ENCODE measurements at regions not wholly inside any gene's neighbourhood (a gene's known extent, or its start where the extent isn't known, plus 50 kb on each side); places are given as distances from the start of the nearest gene placed in this dataset.
"Not testable (repeated sequence)": the region's sequence is repeated elsewhere in the genome, so short reads cannot be mapped to it uniquely, and the experiment has no call there.

GRCh38 chr16:50497592-50497991 is 50.6 kb upstream of the NKD1 start:
- no peaks in the 10 kb centered on the region for H3K27me3 ChIP-seq (ENCODE audit: insufficient read depth, low read length)
- no peaks in the 10 kb centered on the region for H3K36me3 ChIP-seq (ENCODE audit: insufficient read depth, low read depth, low read length)
- H3K9me3 ChIP-seq (ENCODE audit: insufficient read depth, low read depth, low read length): no peaks in the 10 kb centered on the region
- H3K4me3 ChIP-seq (ENCODE audit: low read length): no peak overlapping the region
- peaks cover 8% of the 10 kb centered on the region; the same call in 1 of the 2 replicates for H3K4me1 ChIP-seq (ENCODE audit: insufficient read depth, low read length)
- H3K9ac ChIP-seq (ENCODE audit: low read depth, low read length): no peak overlapping the region
- H3K27ac ChIP-seq (ENCODE audit: low read length): no peak overlapping the region

DNA sequence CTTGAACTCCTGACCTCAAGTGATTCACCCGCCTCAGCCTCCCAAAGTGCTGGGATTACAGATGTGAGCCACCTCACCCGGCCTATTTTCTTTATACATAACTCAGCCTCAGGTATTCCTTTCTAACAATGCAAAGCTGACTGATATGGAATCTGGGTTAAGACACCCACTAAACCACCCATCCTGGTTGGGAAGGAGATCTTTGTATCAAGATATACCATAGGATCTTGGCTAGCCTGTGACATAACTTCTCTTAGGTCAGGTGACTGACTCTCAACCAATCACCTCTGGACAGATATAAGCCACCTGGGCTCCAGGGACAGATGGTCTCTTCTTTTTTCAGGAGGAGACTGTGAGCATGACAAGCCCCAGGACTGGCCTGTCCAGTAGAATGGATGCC is 51.2 kb upstream of the NKD1 start:
- no peaks in the 10 kb centered on the region for H3K36me3 ChIP-seq (ENCODE audit: insufficient read depth, low read depth, low read length)
- H3K9me3 ChIP-seq (ENCODE audit: insufficient read depth, low read depth, low read length): no peaks in the 10 kb centered on the region
- no peak overlapping the region for H3K27ac ChIP-seq (ENCODE audit: low read length)
- no peaks in the 10 kb centered on the region for H3K27me3 ChIP-seq (ENCODE audit: insufficient read depth, low read length)
- H3K4me3 ChIP-seq (ENCODE audit: low read length): no peak overlapping the region
- H3K4me1 ChIP-seq (ENCODE audit: insufficient read depth, low read length): peaks cover 8% of the 10 kb centered on the region; the same call in 1 of the 2 replicates
- H3K9ac ChIP-seq (ENCODE audit: low read depth, low read length): no peak overlapping the region

GRCh38 chr16:50495673-50496072 is 52.5 kb upstream of the NKD1 start:
- no peak overlapping the region for H3K9ac ChIP-seq (ENCODE audit: low read depth, low read length)
- no peaks in the 10 kb centered on the region for H3K36me3 ChIP-seq (ENCODE audit: insufficient read depth, low read depth, low read length)
- H3K4me3 ChIP-seq (ENCODE audit: low read length): no peak overlapping the region
- H3K27ac ChIP-seq (ENCODE audit: low read length): no peak overlapping the region
- H3K27me3 ChIP-seq (ENCODE audit: insufficient read depth, low read length): no peaks in the 10 kb centered on the region
- H3K9me3 ChIP-seq (ENCODE audit: insufficient read depth, low read depth, low read length): no peaks in the 10 kb centered on the region
- H3K4me1 ChIP-seq (ENCODE audit: insufficient read depth, low read length): peaks cover 8% of the 10 kb centered on the region; the same call in 1 of the 2 replicates

GRCh38 chr16:50494501-50495491 is 53.4 kb upstream of the NKD1 start:
- Histone ChIP-seq H3K36me3 (ENCODE audit: insufficient read depth, low read depth, low read length) (no peaks in the 10 kb centered on the region), H3K9me3 (ENCODE audit: insufficient read depth, low read depth, low read length) (no peaks in the 10 kb centered on the region), H3K4me3 (ENCODE audit: low read length) (no peak overlapping the region), H3K27me3 (ENCODE audit: insufficient read depth, low read length) (no peaks in the 10 kb centered on the region), H3K27ac (ENCODE audit: low read length) (no peak overlapping the region), H3K9ac (ENCODE audit: low read depth, low read length) (no peak overlapping the region), H3K4me1 (ENCODE audit: insufficient read depth, low read length) (peaks cover 8% of the 10 kb centered on the region; the same call in 1 of the 2 replicates)

DNA sequence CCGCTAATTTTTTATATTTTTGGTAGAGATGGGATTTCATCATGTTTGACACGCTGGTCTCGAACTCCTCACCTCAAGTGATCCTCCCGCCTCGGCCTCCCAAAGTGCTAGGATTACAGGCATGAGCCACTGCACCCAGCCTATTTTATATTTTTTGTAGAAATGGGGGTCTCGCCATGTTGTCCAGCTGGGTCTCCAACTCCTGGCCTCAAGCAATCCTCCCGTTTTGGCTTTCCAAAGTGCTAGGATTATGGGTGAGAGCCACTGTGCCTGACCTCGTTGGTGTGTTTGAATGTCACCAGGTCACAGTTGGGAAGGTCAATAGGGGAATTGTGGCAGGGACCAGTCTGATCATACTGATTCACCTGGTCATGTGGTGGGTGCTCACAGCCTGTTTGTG is 56.7 kb upstream of the NKD1 start:
- Histone ChIP-seq H3K4me1 (ENCODE audit: insufficient read depth, low read length) (no peaks in the 10 kb centered on the region), H3K4me3 (ENCODE audit: low read length) (no peak overlapping the region), H3K27ac (ENCODE audit: low read length) (no peak overlapping the region), H3K27me3 (ENCODE audit: insufficient read depth, low read length) (no peaks in the 10 kb centered on the region), H3K9ac (ENCODE audit: low read depth, low read length) (no peak overlapping the region), H3K36me3 (ENCODE audit: insufficient read depth, low read depth, low read length) (no peaks in the 10 kb centered on the region), H3K9me3 (ENCODE audit: insufficient read depth, low read depth, low read length) (no peaks in the 10 kb centered on the region)

DNA sequence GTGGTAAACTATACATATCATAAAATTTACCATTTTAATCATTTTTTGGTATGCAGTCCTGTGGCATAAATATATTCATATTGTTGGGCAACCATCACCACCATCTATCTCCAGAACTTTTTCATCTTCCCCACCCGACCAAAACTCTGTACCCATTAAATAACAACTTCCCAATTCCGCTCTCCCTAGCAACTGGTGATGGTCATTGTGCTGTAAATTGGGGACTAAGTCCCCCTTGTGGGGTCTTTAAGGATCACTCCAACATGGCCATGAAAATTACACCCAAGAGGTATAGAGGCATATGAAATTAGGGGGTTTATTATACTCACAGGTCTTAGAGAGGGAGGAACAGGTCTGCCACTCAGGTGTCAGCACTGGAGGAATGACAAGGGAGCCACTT is 57.4 kb upstream of the NKD1 start:
- no peaks in the 10 kb centered on the region for H3K4me1 ChIP-seq (ENCODE audit: insufficient read depth, low read length)
- no peak overlapping the region for H3K4me3 ChIP-seq (ENCODE audit: low read length)
- H3K9ac ChIP-seq (ENCODE audit: low read depth, low read length): no peak overlapping the region
- no peaks in the 10 kb centered on the region for H3K9me3 ChIP-seq (ENCODE audit: insufficient read depth, low read depth, low read length)
- no peaks in the 10 kb centered on the region for H3K27me3 ChIP-seq (ENCODE audit: insufficient read depth, low read length)
- no peak overlapping the region for H3K27ac ChIP-seq (ENCODE audit: low read length)
- H3K36me3 ChIP-seq (ENCODE audit: insufficient read depth, low read depth, low read length): no peaks in the 10 kb centered on the region

- H3K4me1 ChIP-seq (ENCODE audit: insufficient read depth, low read length): no peaks in the 10 kb centered on the region
- peaks cover 7% of the 10 kb centered on the region; the same call in 1 of the 2 replicates for H3K9me3 ChIP-seq (ENCODE audit: insufficient read depth, low read depth, low read length)
- no peaks in the 10 kb centered on the region for H3K36me3 ChIP-seq (ENCODE audit: insufficient read depth, low read depth, low read length)
- no peaks in the 10 kb centered on the region for H3K27me3 ChIP-seq (ENCODE audit: insufficient read depth, low read length)
- H3K4me3 ChIP-seq (ENCODE audit: low read length): no peak overlapping the region
- no peak overlapping the region for H3K27ac ChIP-seq (ENCODE audit: low read length)
- no peak overlapping the region for H3K9ac ChIP-seq (ENCODE audit: low read depth, low read length)
These were observed 59.0 kb upstream of the NKD1 start for GRCh38 chr16:50489182-50489581.

DNA sequence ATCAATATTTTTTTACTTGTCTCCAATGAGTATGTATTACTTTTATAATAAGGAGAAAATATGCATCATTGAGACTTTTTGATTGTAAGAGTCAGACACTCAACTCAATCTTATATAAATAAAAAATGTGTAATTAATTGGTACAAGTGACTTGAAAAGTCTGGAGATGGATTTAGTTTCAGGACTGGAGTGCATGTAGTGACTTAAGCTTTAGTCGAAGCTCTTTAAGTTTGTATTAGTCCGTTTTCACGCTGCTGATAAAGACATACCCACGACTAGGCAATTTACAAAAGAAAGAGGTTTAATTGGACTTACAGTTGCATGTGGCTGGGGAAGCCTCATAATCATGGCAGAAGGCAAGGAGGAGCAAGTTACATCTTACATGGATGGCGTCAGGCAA is 60.7 kb upstream of the NKD1 start:
- H3K4me3 ChIP-seq (ENCODE audit: low read length): no peak overlapping the region

GRCh38 chr16:50486162-50486561 is 62.0 kb upstream of the NKD1 start:
- H3K9ac ChIP-seq (ENCODE audit: low read depth, low read length); H3K4me3 ChIP-seq (ENCODE audit: low read length); H3K27ac ChIP-seq (ENCODE audit: low read length); H3K36me3 ChIP-seq (ENCODE audit: insufficient read depth, low read depth, low read length); H3K4me1 ChIP-seq (ENCODE audit: insufficient read depth, low read length); H3K27me3 ChIP-seq (ENCODE audit: insufficient read depth, low read length): not testable (repeated sequence)
- peaks cover 12% of the 10 kb centered on the region; the same call in 1 of the 2 replicates for H3K9me3 ChIP-seq (ENCODE audit: insufficient read depth, low read depth, low read length)

More for the DNA sequence above, 60.7 kb upstream of the NKD1 start:
- no peaks in the 10 kb centered on the region for H3K36me3 ChIP-seq (ENCODE audit: insufficient read depth, low read depth, low read length)
- no peaks in the 10 kb centered on the region for H3K27me3 ChIP-seq (ENCODE audit: insufficient read depth, low read length)
- no peak overlapping the region for H3K27ac ChIP-seq (ENCODE audit: low read length)
- no peak overlapping the region for H3K9ac ChIP-seq (ENCODE audit: low read depth, low read length)
- no peaks in the 10 kb centered on the region for H3K4me1 ChIP-seq (ENCODE audit: insufficient read depth, low read length)
- H3K9me3 ChIP-seq (ENCODE audit: insufficient read depth, low read depth, low read length): peaks cover 12% of the 10 kb centered on the region; the same call in 1 of the 2 replicates

- Histone ChIP-seq H3K9me3 (ENCODE audit: insufficient read depth, low read depth, low read length) (peaks cover 12% of the 10 kb centered on the region; the same call in 1 of the 2 replicates), H3K27ac (ENCODE audit: low read length) (no peak overlapping the region), H3K36me3 (ENCODE audit: insufficient read depth, low read depth, low read length) (no peaks in the 10 kb centered on the region), H3K4me3 (ENCODE audit: low read length) (no peak overlapping the region), H3K27me3 (ENCODE audit: insufficient read depth, low read length) (no peaks in the 10 kb centered on the region), H3K9ac (ENCODE audit: low read depth, low read length) (no peak overlapping the region), H3K4me1 (ENCODE audit: insufficient read depth, low read length) (peaks cover 2% of the 10 kb centered on the region; the same call in 1 of the 2 replicates)
These were observed 63.0 kb upstream of the NKD1 start for GRCh38 chr16:50485232-50485631.

- Histone ChIP-seq H3K9ac (ENCODE audit: low read depth, low read length) (no peak overlapping the region), H3K36me3 (ENCODE audit: insufficient read depth, low read depth, low read length) (no peaks in the 10 kb centered on the region), H3K27me3 (ENCODE audit: insufficient read depth, low read length) (no peaks in the 10 kb centered on the region), H3K9me3 (ENCODE audit: insufficient read depth, low read depth, low read length) (peaks cover 12% of the 10 kb centered on the region; the same call in 1 of the 2 replicates), H3K27ac (ENCODE audit: low read length) (no peak overlapping the region), H3K4me3 (ENCODE audit: low read length) (no peak overlapping the region), H3K4me1 (ENCODE audit: insufficient read depth, low read length) (peaks cover 5% of the 10 kb centered on the region; the same call in 1 of the 2 replicates)
These were observed 65.9 kb upstream of the NKD1 start for GRCh38 chr16:50482271-50482670.

GRCh38 chr16:50480206-50480605 is 68.0 kb upstream of the NKD1 start:
- Histone ChIP-seq H3K36me3 (ENCODE audit: insufficient read depth, low read depth, low read length) (no peaks in the 10 kb centered on the region), H3K27me3 (ENCODE audit: insufficient read depth, low read length) (no peaks in the 10 kb centered on the region), H3K9ac (ENCODE audit: low read depth, low read length) (no peak overlapping the region), H3K27ac (ENCODE audit: low read length) (no peak overlapping the region), H3K4me3 (ENCODE audit: low read length) (no peak overlapping the region), H3K4me1 (ENCODE audit: insufficient read depth, low read length) (peaks cover 5% of the 10 kb centered on the region; the same call in 1 of the 2 replicates), H3K9me3 (ENCODE audit: insufficient read depth, low read depth, low read length) (peaks cover 10% of the 10 kb centered on the region; the same call in 1 of the 2 replicates)
